Ishikawa (cell line): ENCODE measurements at regions not wholly inside any gene's neighbourhood (a gene's known extent, or its start where the extent isn't known, plus 50 kb on each side); places are given as distances from the start of the nearest gene placed in this dataset.

Source experiments
- CEBPB ChIP-seq: IDR thresholded peaks from 2 replicates; pipeline ENCODE4 v1.6.1; 2012
- CREB1 ChIP-seq: IDR thresholded peaks from 2 replicates; pipeline ENCODE4 v1.6.1; 2012; ENCODE audit warnings: low read depth
- EP300 ChIP-seq: IDR thresholded peaks from 2 replicates; pipeline ENCODE4 v1.6.1; 2012; ENCODE audit warnings: borderline replicate concordance
- REST ChIP-seq: IDR thresholded peaks from 2 replicates; pipeline ENCODE4 v1.6.1; 2012; ENCODE audit warnings: low read depth, mild to moderate bottlenecking
- TEAD4 ChIP-seq: IDR thresholded peaks from 2 replicates; pipeline ENCODE4 v1.6.1; 2012
- TF ChIP-seq, protein P1 (sequence below): IDR thresholded peaks from 2 replicates; pipeline ENCODE4 v1.6.1; 2012

- no peak for TF ChIP-seq CEBPB
- TF ChIP-seq, protein P1, sequence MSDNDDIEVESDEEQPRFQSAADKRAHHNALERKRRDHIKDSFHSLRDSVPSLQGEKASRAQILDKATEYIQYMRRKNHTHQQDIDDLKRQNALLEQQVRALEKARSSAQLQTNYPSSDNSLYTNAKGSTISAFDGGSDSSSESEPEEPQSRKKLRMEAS = no peak
- TF ChIP-seq REST = no peak
- TF ChIP-seq CREB1 = no peak
- peak; percentile 15; the same call in 1 of the 2 replicates for TF ChIP-seq EP300
- TF ChIP-seq TEAD4 = 0 out of 2 replicates have a peak, but pooled peaks have one; percentile 35
These were observed 152.7 kb downstream of the SUCNR1 start for GRCh38 chr3:152026033-152026556.
